ENCODE measurements at regions not wholly inside any gene's neighbourhood (a gene's known extent, or its start where the extent isn't known, plus 50 kb on each side); places are given as distances from the start of the nearest gene placed in this dataset.

GRCh38 chr5:18702821-18703220 is 1068.6 kb downstream of the TAF11L14 start (continued):
- no peak for TF ChIP-seq CREB5 (CRISPR knock-in tag; IDR thresholded peaks at IDR 0.05; ENCODE audit: low read depth)
- no peak for TF ChIP-seq ZC3H10 (CRISPR knock-in tag; IDR thresholded peaks at IDR 0.05)
- TF ChIP-seq PATZ1 (CRISPR knock-in tag; IDR thresholded peaks at IDR 0.05; ENCODE audit: borderline replicate concordance), result no peak
- TF ChIP-seq ISL1 (CRISPR knock-in tag; IDR thresholded peaks at IDR 0.05), result no peak
- no peak for TF ChIP-seq ZNF565 (CRISPR knock-in tag; conservative IDR thresholded peaks at IDR 0.05; ENCODE audit: low read depth)
- no peak for TF ChIP-seq RARB (CRISPR knock-in tag; IDR thresholded peaks at IDR 0.05)
- TF ChIP-seq GLIS3 (CRISPR knock-in tag; IDR thresholded peaks at IDR 0.05), result no peak
- TF ChIP-seq ZFP3 (CRISPR knock-in tag; IDR thresholded peaks at IDR 0.05), result no peak

GRCh38 chr5:18712936-18713485 is 1078.8 kb downstream of the TAF11L14 start:
- TF ChIP-seq CREB5 (CRISPR knock-in tag; IDR thresholded peaks at IDR 0.05; ENCODE audit: low read depth) (no peak), ISL1 (CRISPR knock-in tag; IDR thresholded peaks at IDR 0.05) (no peak), ZNF565 (CRISPR knock-in tag; conservative IDR thresholded peaks at IDR 0.05; ENCODE audit: low read depth) (no peak), PATZ1 (CRISPR knock-in tag; IDR thresholded peaks at IDR 0.05; ENCODE audit: borderline replicate concordance) (no peak), TCF4 (CRISPR knock-in tag; IDR thresholded peaks at IDR 0.05; ENCODE audit: borderline replicate concordance) (no peak), CSDC2 (CRISPR knock-in tag; IDR thresholded peaks at IDR 0.05) (no peak), TSHZ2 (CRISPR knock-in tag; IDR thresholded peaks at IDR 0.05) (no peak), ZFP3 (CRISPR knock-in tag; IDR thresholded peaks at IDR 0.05) (no peak), RARB (CRISPR knock-in tag; IDR thresholded peaks at IDR 0.05) (no peak), SNAI2 (CRISPR knock-in tag; IDR thresholded peaks at IDR 0.05) (no peak), GLIS3 (CRISPR knock-in tag; IDR thresholded peaks at IDR 0.05) (no peak), ZFP30 (CRISPR knock-in tag; IDR thresholded peaks at IDR 0.05) (no peak)
- ATAC-seq, result no peak

GRCh38 chr5:18720002-18720401 is 1085.7 kb downstream of the TAF11L14 start:
- TF ChIP-seq PPARA (CRISPR knock-in tag; IDR thresholded peaks at IDR 0.05; ENCODE audit: borderline replicate concordance), result no peak
- TF ChIP-seq TSHZ2 (CRISPR knock-in tag; IDR thresholded peaks at IDR 0.05), result no peak
- no peak for TF ChIP-seq ZNF8 (CRISPR knock-in tag; IDR thresholded peaks at IDR 0.05)
- TF ChIP-seq ISL1 (CRISPR knock-in tag; IDR thresholded peaks at IDR 0.05), result no peak
- no peak for TF ChIP-seq ARNTL (CRISPR knock-in tag; IDR thresholded peaks at IDR 0.05; ENCODE audit: borderline replicate concordance, low read depth)
- no peak for TF ChIP-seq CREB5 (CRISPR knock-in tag; IDR thresholded peaks at IDR 0.05; ENCODE audit: low read depth)
- no peak for ATAC-seq
